ENCODE measurements at regions not wholly inside any gene's neighbourhood (a gene's known extent, or its start where the extent isn't known, plus 50 kb on each side); places are given as distances from the start of the nearest gene placed in this dataset.

DNA sequence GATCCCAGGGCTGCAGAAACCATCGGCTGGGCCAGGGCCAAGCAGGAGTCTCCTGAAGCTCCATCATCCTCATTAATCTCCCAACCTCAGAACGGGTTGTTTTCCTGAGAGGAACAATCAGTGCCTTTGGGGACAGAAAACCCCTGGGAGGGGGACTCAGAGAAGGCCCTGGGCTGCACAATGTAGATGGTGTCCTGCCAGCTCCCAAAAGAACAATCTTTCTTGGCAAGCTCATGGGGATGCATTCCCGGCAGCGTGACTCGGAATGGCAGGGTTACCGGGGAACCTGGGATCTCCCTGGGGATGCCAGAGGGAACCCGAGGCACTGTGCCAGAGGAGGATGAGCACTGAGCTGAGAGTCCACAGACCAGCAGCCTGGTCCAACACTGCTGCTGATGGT is 72.1 kb upstream of the ATP2B2 start:
- Mint-ChIP-seq H3K9me3 (no peaks in the 10 kb centered on the region), H3K36me3 (ENCODE audit: low read depth) (no peaks in the 10 kb centered on the region), H3K27me3 (ENCODE audit: insufficient read depth) (peaks cover 35% of the 10 kb centered on the region), H3K27ac (no peak overlapping the region), H3K4me3 (no peak overlapping the region), H3K4me1 (ENCODE audit: low read depth) (no peaks in the 10 kb centered on the region)
- DNase-seq, result no peak
- TF ChIP-seq, protein P1, sequence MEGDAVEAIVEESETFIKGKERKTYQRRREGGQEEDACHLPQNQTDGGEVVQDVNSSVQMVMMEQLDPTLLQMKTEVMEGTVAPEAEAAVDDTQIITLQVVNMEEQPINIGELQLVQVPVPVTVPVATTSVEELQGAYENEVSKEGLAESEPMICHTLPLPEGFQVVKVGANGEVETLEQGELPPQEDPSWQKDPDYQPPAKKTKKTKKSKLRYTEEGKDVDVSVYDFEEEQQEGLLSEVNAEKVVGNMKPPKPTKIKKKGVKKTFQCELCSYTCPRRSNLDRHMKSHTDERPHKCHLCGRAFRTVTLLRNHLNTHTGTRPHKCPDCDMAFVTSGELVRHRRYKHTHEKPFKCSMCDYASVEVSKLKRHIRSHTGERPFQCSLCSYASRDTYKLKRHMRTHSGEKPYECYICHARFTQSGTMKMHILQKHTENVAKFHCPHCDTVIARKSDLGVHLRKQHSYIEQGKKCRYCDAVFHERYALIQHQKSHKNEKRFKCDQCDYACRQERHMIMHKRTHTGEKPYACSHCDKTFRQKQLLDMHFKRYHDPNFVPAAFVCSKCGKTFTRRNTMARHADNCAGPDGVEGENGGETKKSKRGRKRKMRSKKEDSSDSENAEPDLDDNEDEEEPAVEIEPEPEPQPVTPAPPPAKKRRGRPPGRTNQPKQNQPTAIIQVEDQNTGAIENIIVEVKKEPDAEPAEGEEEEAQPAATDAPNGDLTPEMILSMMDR (IDR thresholded peaks at IDR 0.05), result no peak

DNA sequence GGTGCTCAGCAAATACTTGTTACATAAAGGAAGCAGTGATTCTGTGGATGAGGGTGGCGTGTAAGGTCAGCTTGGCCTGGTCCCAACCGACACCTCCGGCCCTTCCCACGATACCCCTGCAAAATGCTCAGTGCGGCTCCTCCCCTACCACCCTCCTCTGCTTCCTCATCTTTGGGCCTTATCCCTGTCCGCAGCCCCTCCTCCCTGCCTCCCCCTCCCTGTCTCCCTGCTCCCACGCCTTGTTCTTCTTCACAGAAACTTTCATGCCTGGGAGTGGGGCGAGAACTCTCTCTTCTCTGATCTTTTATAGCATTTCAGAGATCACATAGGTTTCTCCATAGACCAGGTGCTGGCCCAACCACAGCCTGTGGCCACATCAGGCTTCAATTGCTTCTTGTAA is 75.0 kb upstream of the ATP2B2 start:
- no peak overlapping the region for H3K27ac Mint-ChIP-seq

DNA sequence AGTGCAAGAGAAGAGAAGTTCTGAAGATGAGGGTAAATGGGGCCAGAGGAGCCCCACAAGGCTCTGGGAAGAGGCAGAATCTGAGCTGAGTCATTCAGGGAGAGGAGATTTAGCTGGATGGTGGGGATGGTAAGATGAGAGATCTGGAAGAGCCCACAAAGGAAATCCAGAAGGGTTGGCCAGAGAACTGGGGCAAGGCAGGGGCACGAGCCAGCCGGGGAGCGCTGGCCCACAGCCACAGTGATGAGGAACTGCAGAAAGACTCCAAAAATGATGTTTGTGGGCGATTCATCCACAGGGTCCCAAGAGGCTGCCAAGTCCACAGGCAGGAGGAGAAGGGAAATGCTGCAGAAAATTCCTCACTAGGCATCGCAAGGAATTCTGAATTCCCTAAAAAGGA is 75.9 kb upstream of the ATP2B2 start:
- H3K27ac Mint-ChIP-seq, result no peak overlapping the region
- H3K9me3 Mint-ChIP-seq, result no peaks in the 10 kb centered on the region
- no peak for DNase-seq
- H3K4me1 Mint-ChIP-seq (ENCODE audit: low read depth), result no peaks in the 10 kb centered on the region
- H3K27me3 Mint-ChIP-seq (ENCODE audit: insufficient read depth), result peaks cover 35% of the 10 kb centered on the region
- H3K4me3 Mint-ChIP-seq, result no peak overlapping the region
- H3K36me3 Mint-ChIP-seq (ENCODE audit: low read depth), result no peaks in the 10 kb centered on the region
- TF ChIP-seq, protein P1 (IDR thresholded peaks at IDR 0.05), result no peak

More for the DNA sequence above, 75.0 kb upstream of the ATP2B2 start:
- Mint-ChIP-seq H3K36me3 (ENCODE audit: low read depth) (no peaks in the 10 kb centered on the region), H3K27me3 (ENCODE audit: insufficient read depth) (peaks cover 35% of the 10 kb centered on the region), H3K4me3 (no peak overlapping the region), H3K9me3 (no peaks in the 10 kb centered on the region), H3K4me1 (ENCODE audit: low read depth) (no peaks in the 10 kb centered on the region)
- DNase-seq, result no peak
- TF ChIP-seq, protein P1 (IDR thresholded peaks at IDR 0.05), result no peak

DNA sequence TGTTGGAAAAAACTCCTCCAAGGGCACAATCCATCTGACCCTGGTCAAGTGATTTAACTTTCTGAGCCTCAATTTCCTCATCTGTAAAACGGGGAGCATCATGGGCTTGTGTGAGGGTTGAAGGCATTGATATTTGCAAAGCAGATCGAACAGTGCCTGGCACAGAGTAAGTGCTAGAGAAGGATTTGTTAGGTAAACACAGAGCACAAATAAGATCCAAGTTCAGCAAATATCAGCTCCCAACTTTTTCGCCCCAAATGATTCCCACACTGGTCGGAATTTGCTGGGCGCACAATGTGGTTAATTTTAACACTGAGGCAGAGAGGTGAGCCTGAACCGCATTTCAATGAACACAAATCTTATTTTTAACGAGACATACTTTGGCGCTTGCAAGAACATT is 76.3 kb upstream of the ATP2B2 start:
- TF ChIP-seq, protein P1 (IDR thresholded peaks at IDR 0.05), result no peak
- no peaks in the 10 kb centered on the region for H3K36me3 Mint-ChIP-seq (ENCODE audit: low read depth)
- no peaks in the 10 kb centered on the region for H3K4me1 Mint-ChIP-seq (ENCODE audit: low read depth)
- H3K27me3 Mint-ChIP-seq (ENCODE audit: insufficient read depth), result peaks cover 31% of the 10 kb centered on the region
- DNase-seq, result no peak
- no peak overlapping the region for H3K4me3 Mint-ChIP-seq
- H3K27ac Mint-ChIP-seq, result no peak overlapping the region
- H3K9me3 Mint-ChIP-seq, result no peaks in the 10 kb centered on the region

DNA sequence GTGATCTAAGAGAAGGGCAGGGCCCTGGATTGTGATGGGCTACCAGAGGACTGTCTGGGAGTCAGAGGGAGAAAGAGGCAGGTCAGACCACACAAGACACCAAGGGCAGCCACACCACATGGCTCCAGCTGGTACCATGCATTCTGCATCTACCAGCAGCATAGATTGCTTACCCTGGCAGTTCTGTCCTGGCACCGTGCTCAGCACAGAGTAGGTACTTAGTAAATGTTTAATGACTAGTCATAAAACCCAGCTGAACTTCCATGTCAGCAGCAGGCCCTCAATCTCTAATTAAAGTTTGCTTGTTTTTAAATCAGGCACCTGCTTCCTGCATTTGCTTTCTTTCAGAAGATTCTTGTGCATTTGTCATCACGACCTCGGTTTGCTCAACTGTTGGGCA is 77.3 kb upstream of the ATP2B2 start:
- no peaks in the 10 kb centered on the region for H3K4me1 Mint-ChIP-seq (ENCODE audit: low read depth)
- TF ChIP-seq, protein P1 (IDR thresholded peaks at IDR 0.05), result no peak
- no peaks in the 10 kb centered on the region for H3K9me3 Mint-ChIP-seq
- no peak for DNase-seq
- no peak overlapping the region for H3K27ac Mint-ChIP-seq
- peaks cover 30% of the 10 kb centered on the region for H3K27me3 Mint-ChIP-seq (ENCODE audit: insufficient read depth)
- no peaks in the 10 kb centered on the region for H3K36me3 Mint-ChIP-seq (ENCODE audit: low read depth)
- H3K4me3 Mint-ChIP-seq, result no peak overlapping the region

Measured in HFFc6 (cell line).